Hepatocyte (in vitro differentiated cells): ENCODE measurements at regions not wholly inside any gene's neighbourhood (a gene's known extent, or its start where the extent isn't known, plus 50 kb on each side); places are given as distances from the start of the nearest gene placed in this dataset.

Experiments used
- EZH2 ChIP-seq: fragments of 200-600 bp; sonication (generic); IDR thresholded peaks from 2 replicates; pipeline ENCODE4 v1.6.1; 2016; ENCODE audit warnings: antibody characterized with exemption, mild to moderate bottlenecking, borderline replicate concordance
- TF ChIP-seq, protein P1 (sequence below): fragments of 200-600 bp; sonication (generic); IDR thresholded peaks from 2 replicates; pipeline ENCODE4 v1.5.1; 2016; ENCODE audit warnings: antibody characterized with exemption, mild to moderate bottlenecking; ENCODE audit not compliant: poor library complexity

DNA sequence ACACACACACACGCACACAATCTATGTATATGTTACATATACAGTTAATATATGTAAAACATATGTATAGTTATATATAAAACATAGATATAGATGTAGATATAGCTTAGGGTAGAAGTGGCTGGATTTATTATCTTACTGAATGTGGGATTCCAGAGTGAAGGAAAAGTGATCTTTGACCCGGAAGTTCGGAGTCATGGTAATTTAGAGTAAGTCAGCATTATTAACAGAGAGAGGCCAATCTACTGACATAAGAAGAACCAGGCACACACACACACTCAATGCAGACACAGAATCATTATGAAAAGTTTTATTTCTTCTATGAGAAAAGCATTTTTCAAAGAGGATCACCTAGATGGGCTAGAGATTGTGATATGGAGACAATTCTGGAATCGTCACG is 384.2 kb upstream of the NOVA1 start:
- TF ChIP-seq, protein P1, sequence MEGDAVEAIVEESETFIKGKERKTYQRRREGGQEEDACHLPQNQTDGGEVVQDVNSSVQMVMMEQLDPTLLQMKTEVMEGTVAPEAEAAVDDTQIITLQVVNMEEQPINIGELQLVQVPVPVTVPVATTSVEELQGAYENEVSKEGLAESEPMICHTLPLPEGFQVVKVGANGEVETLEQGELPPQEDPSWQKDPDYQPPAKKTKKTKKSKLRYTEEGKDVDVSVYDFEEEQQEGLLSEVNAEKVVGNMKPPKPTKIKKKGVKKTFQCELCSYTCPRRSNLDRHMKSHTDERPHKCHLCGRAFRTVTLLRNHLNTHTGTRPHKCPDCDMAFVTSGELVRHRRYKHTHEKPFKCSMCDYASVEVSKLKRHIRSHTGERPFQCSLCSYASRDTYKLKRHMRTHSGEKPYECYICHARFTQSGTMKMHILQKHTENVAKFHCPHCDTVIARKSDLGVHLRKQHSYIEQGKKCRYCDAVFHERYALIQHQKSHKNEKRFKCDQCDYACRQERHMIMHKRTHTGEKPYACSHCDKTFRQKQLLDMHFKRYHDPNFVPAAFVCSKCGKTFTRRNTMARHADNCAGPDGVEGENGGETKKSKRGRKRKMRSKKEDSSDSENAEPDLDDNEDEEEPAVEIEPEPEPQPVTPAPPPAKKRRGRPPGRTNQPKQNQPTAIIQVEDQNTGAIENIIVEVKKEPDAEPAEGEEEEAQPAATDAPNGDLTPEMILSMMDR, result no peak
- TF ChIP-seq EZH2, result no peak
